Endothelial cell of umbilical vein (primary cell): ENCODE measurements at regions not wholly inside any gene's neighbourhood (a gene's known extent, or its start where the extent isn't known, plus 50 kb on each side); places are given as distances from the start of the nearest gene placed in this dataset.

Source experiments
- CTCF ChIP-seq, 2 donors: IDR thresholded peaks; 1 replicate in 1 of 2; 2 replicates in 1 of 2; pipeline ENCODE4 v1.5.1; 2011; ENCODE audit warnings: low read length in 2 of 2, mild to moderate bottlenecking in 2 of 2, moderate library complexity in 2 of 2, control low read depth in 1 of 2, inconsistent platforms in 1 of 2, low read depth in 1 of 2; ENCODE audit not compliant: insufficient read depth in 1 of 2; ENCODE audit errors: extremely low read depth in 1 of 2
- EZH2 ChIP-seq: IDR thresholded peaks from 2 replicates; pipeline ENCODE4 v1.6.1; 2012; ENCODE audit warnings: borderline replicate concordance, low read depth, mild to moderate bottlenecking, moderate library complexity, low read length, inconsistent platforms; ENCODE audit not compliant: severe bottlenecking
- TF ChIP-seq, protein P1 (sequence below): IDR thresholded peaks from 2 replicates; pipeline ENCODE4 v1.6.1; 2011; ENCODE audit not compliant: insufficient read depth, insufficient read length

DNA sequence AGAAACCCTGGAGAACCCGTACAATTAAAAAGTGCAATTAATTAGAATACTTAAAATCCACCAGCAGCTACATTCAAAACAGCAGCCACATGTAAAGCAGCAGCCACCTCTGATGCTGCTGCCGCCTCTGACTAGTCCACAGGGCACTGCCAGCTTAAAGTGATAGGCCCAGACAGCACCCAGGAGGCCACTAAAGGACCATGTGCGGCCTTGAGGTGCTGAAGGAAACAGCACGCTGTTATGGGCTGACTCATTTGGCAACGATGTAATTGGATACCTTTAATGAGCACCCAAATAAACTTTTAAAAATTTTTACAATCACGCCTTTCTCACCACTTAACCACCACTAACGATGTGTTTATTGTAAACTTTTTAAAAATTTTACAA is 209.3 kb upstream of the NCKAP5 start:
- no peak for TF ChIP-seq CTCF (IDR thresholded peaks at IDR 0.05; ENCODE audit: extremely low read depth in 1 of 2, insufficient read depth in 1 of 2, low read depth in 1 of 2, low read length in 2 of 2)
- TF ChIP-seq, protein P1, sequence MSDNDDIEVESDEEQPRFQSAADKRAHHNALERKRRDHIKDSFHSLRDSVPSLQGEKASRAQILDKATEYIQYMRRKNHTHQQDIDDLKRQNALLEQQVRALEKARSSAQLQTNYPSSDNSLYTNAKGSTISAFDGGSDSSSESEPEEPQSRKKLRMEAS = no peak
- no peak for TF ChIP-seq EZH2
